Spleen (tissue), 11 donors: ENCODE measurements at regions not wholly inside any gene's neighbourhood (a gene's known extent, or its start where the extent isn't known, plus 50 kb on each side); places are given as distances from the start of the nearest gene placed in this dataset.

Source experiments
- DNase-seq: peaks from one replicate; pipeline ENCODE4 v3.0.0-alpha.2; 2020
- H3K27ac ChIP-seq, 8 donors: fragments of 200-600 bp; sonication (generic) in 7 of 8; 1 replicate in 4 of 8; 2 replicates in 4 of 8; pipeline versions ENCODE4 v1.5.0 to v1.8.0; 2016 to 2021; ENCODE audit warnings: inconsistent platforms in 4 of 8, mild to moderate bottlenecking in 4 of 8, moderate library complexity in 1 of 8
- H3K27me3 ChIP-seq, 7 donors: fragments of 200-600 bp; sonication (generic) in 6 of 7; replicated peaks in 1 of 7; 1 replicate in 4 of 7; 2 replicates in 3 of 7; pipeline versions ENCODE4 v1.5.0 to v1.8.0; 2016 to 2021; ENCODE audit warnings: inconsistent platforms in 3 of 7, mild to moderate bottlenecking in 1 of 7
- H3K36me3 ChIP-seq, 6 donors: fragments of 200-600 bp; sonication (generic) in 5 of 6; 1 replicate in 4 of 6; 2 replicates in 2 of 6; pipeline versions ENCODE4 v1.5.0 to v1.8.0; 2016 to 2021; ENCODE audit warnings: inconsistent platforms in 2 of 6
- H3K4me1 ChIP-seq, 6 donors: fragments of 200-600 bp; sonication (generic) in 5 of 6; 1 replicate in 3 of 6; 2 replicates in 3 of 6; pipeline versions ENCODE4 v1.5.0 to v1.8.0; 2016 to 2021; ENCODE audit warnings: inconsistent platforms in 3 of 6
- H3K4me3 ChIP-seq, 8 donors: fragments of 200-600 bp; sonication (generic) in 7 of 8; 1 replicate in 4 of 8; 2 replicates in 4 of 8; pipeline versions ENCODE4 v1.5.0 to v1.8.0; 2016 to 2021; ENCODE audit warnings: inconsistent platforms in 4 of 8, mild to moderate bottlenecking in 4 of 8, moderate library complexity in 2 of 8
- H3K9me3 ChIP-seq, 8 donors: fragments of 200-600 bp; sonication (generic) in 7 of 8; 1 replicate in 4 of 8; 2 replicates in 4 of 8; pipeline versions ENCODE4 v1.5.0 to v1.8.0; 2016 to 2021; ENCODE audit warnings: inconsistent platforms in 4 of 8
- POLR2A ChIP-seq, 3 donors: fragments of 450-650 bp; IDR thresholded peaks; one replicate each; pipeline ENCODE4 v1.5.1; 2017; ENCODE audit warnings: antibody characterized with exemption in 3 of 3, mild to moderate bottlenecking in 1 of 3
- POLR2AphosphoS5 ChIP-seq, 3 donors: sonication (generic); formaldehyde crosslinking; IDR thresholded peaks; one replicate each; pipeline ENCODE4 v1.5.1; 2017; ENCODE audit warnings: antibody characterized with exemption in 3 of 3
- WGBS, 5 donors: extraction: QIAGEN DNeasy Blood & Tissue Kit in 3 of 5; methylation state at CpG; one replicate each; pipeline versions ENCODE4 v1.1.5 to v1.1.7; 2013 to 2018; 5-methylcytosine and 5-hydroxymethylcytosine counted together
- intact Hi-C: fragments of 100-400 bp; cut with DNase I; formaldehyde crosslinking; loops from one replicate; pipeline ENCODE4 v1.15.0; 2023; ENCODE audit warnings: low total_unique reads
- TF ChIP-seq, protein P1 (sequence below), 11 experiments: fragments of 200-600 bp in 7 of 11; fragments of 450-650 bp in 4 of 11; sonication (generic) in 4 of 11; IDR thresholded peaks in 8 of 11; conservative IDR thresholded peaks in 3 of 11; 1 replicate in 7 of 11; 2 replicates in 4 of 11; pipeline versions ENCODE4 v1.4.0 to v1.8.0; 2016 to 2021; ENCODE audit warnings: antibody characterized with exemption in 11 of 11, inconsistent platforms in 4 of 11, mild to moderate bottlenecking in 1 of 11
- donor health status: healthy with polysubstance abuse.
- donor health status: DM: no; HTN: no; CAD: no; lungs with moderate emphysema.
- donor health status: DM: no; HTN: no; CAD: no.
- donor health status: Bipolar disorder and iron deficiency.
- donor health status: healthy.
- donor health status: DM: no; HTN: no; CAD: no.
- donor health status: DM: yes; HTN: yes; CAD: no.

DNA sequence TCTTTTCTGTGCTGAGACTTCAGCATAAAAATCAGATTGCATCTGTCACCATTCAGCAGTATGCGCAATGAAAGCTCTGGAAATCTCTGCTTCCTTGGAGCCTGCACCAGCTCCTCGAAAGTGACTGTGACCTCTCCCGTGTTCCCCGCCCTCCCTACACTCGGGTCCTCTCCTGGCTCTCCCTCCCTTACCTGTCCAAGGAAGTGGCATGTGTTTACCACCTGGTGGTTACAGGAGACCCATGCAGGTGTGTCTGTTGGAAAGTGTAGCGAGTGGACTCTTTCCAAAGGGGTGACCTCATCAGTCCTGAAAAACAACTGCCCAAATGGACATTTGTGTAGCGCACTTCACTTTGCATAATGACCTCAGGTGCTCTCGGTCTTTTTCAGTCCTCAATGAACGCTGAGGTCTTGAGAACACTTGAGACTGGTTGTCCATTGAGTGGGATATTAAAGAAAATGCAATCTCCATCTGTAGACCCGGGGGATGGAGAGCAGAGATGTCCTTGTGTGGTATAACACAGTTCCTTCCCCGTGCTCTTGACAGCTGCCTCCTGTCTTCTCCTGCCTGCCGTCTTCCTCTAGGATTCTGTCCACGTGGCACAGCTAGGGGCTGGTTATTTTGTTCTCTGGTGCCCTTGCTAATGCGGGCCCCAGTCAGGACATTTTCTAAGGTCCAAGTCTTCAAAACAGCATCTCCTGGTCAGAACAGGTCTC is 133.2 kb downstream of the ACKR3 start:
- DNase-seq, result no peak
- TF ChIP-seq POLR2A (IDR thresholded peaks at IDR 0.05) (no peak), POLR2AphosphoS5 (IDR thresholded peaks at IDR 0.05) (no peak)
- TF ChIP-seq, protein P1, sequence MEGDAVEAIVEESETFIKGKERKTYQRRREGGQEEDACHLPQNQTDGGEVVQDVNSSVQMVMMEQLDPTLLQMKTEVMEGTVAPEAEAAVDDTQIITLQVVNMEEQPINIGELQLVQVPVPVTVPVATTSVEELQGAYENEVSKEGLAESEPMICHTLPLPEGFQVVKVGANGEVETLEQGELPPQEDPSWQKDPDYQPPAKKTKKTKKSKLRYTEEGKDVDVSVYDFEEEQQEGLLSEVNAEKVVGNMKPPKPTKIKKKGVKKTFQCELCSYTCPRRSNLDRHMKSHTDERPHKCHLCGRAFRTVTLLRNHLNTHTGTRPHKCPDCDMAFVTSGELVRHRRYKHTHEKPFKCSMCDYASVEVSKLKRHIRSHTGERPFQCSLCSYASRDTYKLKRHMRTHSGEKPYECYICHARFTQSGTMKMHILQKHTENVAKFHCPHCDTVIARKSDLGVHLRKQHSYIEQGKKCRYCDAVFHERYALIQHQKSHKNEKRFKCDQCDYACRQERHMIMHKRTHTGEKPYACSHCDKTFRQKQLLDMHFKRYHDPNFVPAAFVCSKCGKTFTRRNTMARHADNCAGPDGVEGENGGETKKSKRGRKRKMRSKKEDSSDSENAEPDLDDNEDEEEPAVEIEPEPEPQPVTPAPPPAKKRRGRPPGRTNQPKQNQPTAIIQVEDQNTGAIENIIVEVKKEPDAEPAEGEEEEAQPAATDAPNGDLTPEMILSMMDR (IDR thresholded peaks at IDR 0.05 in 8 of 11, conservative IDR thresholded peaks at IDR 0.05 in 3 of 11), result no peak
- Histone ChIP-seq H3K9me3 (no peaks in the 10 kb centered on the region), H3K4me3 (no peak overlapping the region), H3K27ac (no peak overlapping the region), H3K27me3 (no peaks in the 10 kb centered on the region), H3K36me3 (no peaks in the 10 kb centered on the region), H3K4me1 (no peaks in the 10 kb centered on the region)
- intact Hi-C loops, result no loop called here
- WGBS, 5 donors, result 71 to 89% (median 79%) methylated on average over 14 of the region's 14 CpGs

DNA sequence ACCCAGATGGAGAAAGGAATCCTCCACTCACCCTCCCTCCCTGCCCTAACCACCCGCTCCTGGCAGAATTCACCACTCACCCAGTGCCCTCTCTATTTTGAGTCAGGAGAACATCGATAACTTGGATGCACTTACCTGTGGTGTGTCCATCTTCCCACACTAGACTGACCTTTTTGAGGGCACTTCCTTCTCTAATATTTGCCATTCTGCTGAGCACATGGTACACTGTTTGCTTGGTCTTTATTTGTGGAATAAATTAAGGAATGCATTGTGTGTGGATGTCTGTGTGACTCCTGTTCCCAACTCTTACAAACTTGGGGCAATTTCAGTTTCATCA is 133.7 kb downstream of the ACKR3 start:
- Histone ChIP-seq H3K9me3 (no peaks in the 10 kb centered on the region), H3K36me3 (no peaks in the 10 kb centered on the region)
- intact Hi-C loops, result no loop called here

DNA sequence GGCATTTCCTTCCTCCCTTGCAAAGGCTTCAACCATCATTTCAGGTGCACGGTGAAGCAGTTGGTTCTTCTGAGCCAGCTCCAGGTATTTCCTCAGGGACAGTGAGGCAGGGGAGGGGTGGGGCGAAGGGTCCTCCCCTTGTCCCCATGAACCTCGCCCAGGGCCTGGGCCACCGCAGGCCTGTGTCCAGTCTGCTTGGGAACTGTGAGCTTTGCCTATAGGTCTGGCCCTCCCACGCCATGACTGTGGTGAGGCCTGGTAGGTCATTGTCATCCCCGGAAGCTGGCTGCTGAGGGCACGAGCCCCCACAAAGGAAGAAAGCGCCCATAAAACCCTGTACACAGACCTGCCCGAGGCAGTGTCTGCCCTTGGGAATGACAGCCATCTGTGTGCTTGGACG is 134.3 kb downstream of the ACKR3 start:
- H3K27ac ChIP-seq, result no peak overlapping the region
- H3K4me1 ChIP-seq, result no peaks in the 10 kb centered on the region
- no peaks in the 10 kb centered on the region for H3K9me3 ChIP-seq
- H3K4me3 ChIP-seq, result no peak overlapping the region
- TF ChIP-seq POLR2A (IDR thresholded peaks at IDR 0.05) (no peak), POLR2AphosphoS5 (IDR thresholded peaks at IDR 0.05) (no peak)
- TF ChIP-seq, protein P1 (IDR thresholded peaks at IDR 0.05 in 8 of 11, conservative IDR thresholded peaks at IDR 0.05 in 3 of 11), result no peak
- no peak for DNase-seq
- intact Hi-C loops, result no loop called here
- no peaks in the 10 kb centered on the region for H3K36me3 ChIP-seq
- WGBS, 5 donors, result 77 to 89% (median 81%) methylated on average over 2 to 10 of the region's 10 CpGs
- no peaks in the 10 kb centered on the region for H3K27me3 ChIP-seq

More for the DNA sequence above, 133.7 kb downstream of the ACKR3 start:
- WGBS, 5 donors, result 89 to 97% (median 94%) methylated on average over 2 of the region's 2 CpGs
- no peak for DNase-seq
- H3K4me1 ChIP-seq, result no peaks in the 10 kb centered on the region
- TF ChIP-seq, protein P1 (IDR thresholded peaks at IDR 0.05 in 8 of 11, conservative IDR thresholded peaks at IDR 0.05 in 3 of 11), result no peak
- TF ChIP-seq POLR2A (IDR thresholded peaks at IDR 0.05) (no peak), POLR2AphosphoS5 (IDR thresholded peaks at IDR 0.05) (no peak)
- H3K4me3 ChIP-seq, result no peak overlapping the region
- no peaks in the 10 kb centered on the region for H3K27me3 ChIP-seq
- no peak overlapping the region for H3K27ac ChIP-seq

DNA sequence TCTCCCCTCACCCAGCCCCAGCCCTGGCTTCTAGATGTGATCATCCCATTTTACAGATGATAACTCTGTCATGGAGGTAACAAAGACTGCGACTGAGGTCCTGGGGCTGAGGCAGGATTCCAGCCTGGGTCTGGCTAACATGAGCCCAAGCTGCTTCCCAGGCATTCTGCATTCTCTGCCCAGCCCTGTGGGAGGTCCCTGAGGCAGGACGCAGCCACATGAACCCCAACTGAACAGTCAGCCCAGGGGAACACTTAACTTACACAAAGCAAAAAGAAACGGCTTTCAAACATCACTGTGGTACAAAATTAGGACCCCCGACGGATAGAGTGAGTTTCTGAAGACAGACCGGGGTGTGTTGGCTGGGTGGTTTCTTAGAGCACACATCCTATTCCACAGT is 135.3 kb downstream of the ACKR3 start:
- no peak for TF ChIP-seq POLR2AphosphoS5 (IDR thresholded peaks at IDR 0.05)
- TF ChIP-seq POLR2A (IDR thresholded peaks at IDR 0.05), result no peak
- TF ChIP-seq, protein P1 (IDR thresholded peaks at IDR 0.05 in 8 of 11, conservative IDR thresholded peaks at IDR 0.05 in 3 of 11), result no peak
- WGBS, 5 donors, result 89 to 96% (median 92%) methylated on average over 5 to 6 of the region's 6 CpGs
- Histone ChIP-seq H3K9me3 (no peaks in the 10 kb centered on the region), H3K4me1 (no peaks in the 10 kb centered on the region), H3K27ac (no peak overlapping the region), H3K36me3 (no peaks in the 10 kb centered on the region), H3K4me3 (no peak overlapping the region), H3K27me3 (no peaks in the 10 kb centered on the region)
- intact Hi-C loops, result no loop called here
- DNase-seq, result no peak
